Mesenchymal stem cell (in vitro differentiated cells and primary cell): ENCODE measurements at regions not wholly inside any gene's neighbourhood (a gene's known extent, or its start where the extent isn't known, plus 50 kb on each side); places are given as distances from the start of the nearest gene placed in this dataset.

ENCODE experiments used
- DNase-seq: peaks from one replicate; pipeline ENCODE4 v3.0.0-alpha.2; 2013
- H2AFZ ChIP-seq: one replicate; pipeline ENCODE4 v1.6.1; 2013; ENCODE audit warnings: low read depth, mild to moderate bottlenecking, control low read depth, inconsistent platforms, low read length, moderate library complexity
- H2AK5ac ChIP-seq: 2 replicates; pipeline ENCODE4 v1.6.1; 2013; ENCODE audit warnings: low read length, moderate library complexity, mild to moderate bottlenecking, inconsistent platforms; ENCODE audit not compliant: severe bottlenecking
- H2BK120ac ChIP-seq: one replicate; pipeline ENCODE4 v1.6.1; 2013; ENCODE audit warnings: low read depth, mild to moderate bottlenecking, inconsistent platforms, low read length, moderate library complexity
- H2BK12ac ChIP-seq, 2 experiments: one replicate each; pipeline ENCODE4 v1.6.1; 2013; ENCODE audit warnings: inconsistent platforms in 2 of 2, low read length in 2 of 2, mild to moderate bottlenecking in 2 of 2, moderate library complexity in 2 of 2, control low read depth in 1 of 2
- H2BK15ac ChIP-seq: one replicate; pipeline ENCODE4 v1.6.1; 2013; ENCODE audit warnings: mild to moderate bottlenecking, low read depth, inconsistent platforms; ENCODE audit not compliant: poor library complexity, severe bottlenecking
- H2BK5ac ChIP-seq: 2 replicates; pipeline ENCODE4 v1.6.1; 2013; ENCODE audit warnings: low read depth, mild to moderate bottlenecking, low read length, control low read depth, inconsistent platforms; ENCODE audit not compliant: poor library complexity, severe bottlenecking
- H3K14ac ChIP-seq, 2 experiments: one replicate each; pipeline ENCODE4 v1.6.1; 2013; ENCODE audit warnings: inconsistent platforms in 2 of 2, low read length in 2 of 2, control low read depth in 1 of 2, mild to moderate bottlenecking in 1 of 2, moderate library complexity in 1 of 2
- H3K18ac ChIP-seq, 2 experiments: one replicate each; pipeline ENCODE4 v1.6.1; 2013; ENCODE audit warnings: inconsistent platforms in 2 of 2, low read length in 2 of 2, control low read depth in 1 of 2, low read depth in 1 of 2, mild to moderate bottlenecking in 1 of 2
- H3K23ac ChIP-seq, 2 experiments: one replicate each; pipeline ENCODE4 v1.6.1; 2013; ENCODE audit warnings: inconsistent platforms in 2 of 2, low read length in 2 of 2, mild to moderate bottlenecking in 2 of 2, moderate library complexity in 2 of 2, control low read depth in 1 of 2
- H3K27ac ChIP-seq: 2 replicates; pipeline ENCODE4 v1.5.1; 2013; ENCODE audit warnings: mild to moderate bottlenecking, moderate library complexity, low read length, control low read depth, inconsistent platforms; ENCODE audit not compliant: poor library complexity, severe bottlenecking
- H3K27me3 ChIP-seq, 2 experiments: 2 replicates each; pipeline versions ENCODE4 v1.6.1 to v1.7.0; 2013; ENCODE audit warnings: low read length in 2 of 2, mild to moderate bottlenecking in 2 of 2, moderate library complexity in 2 of 2, control low read depth in 1 of 2, inconsistent platforms in 1 of 2; ENCODE audit not compliant: control insufficient read depth in 1 of 2, insufficient read depth in 1 of 2
- H3K36me3 ChIP-seq, 2 experiments: 2 replicates each; pipeline versions ENCODE4 v1.6.1 to v1.7.0; 2013; ENCODE audit warnings: low read length in 2 of 2, control low read depth in 1 of 2, inconsistent platforms in 1 of 2, low read depth in 1 of 2, mild to moderate bottlenecking in 1 of 2; ENCODE audit not compliant: insufficient read depth in 2 of 2, control insufficient read depth in 1 of 2
- H3K4ac ChIP-seq, 2 experiments: one replicate each; pipeline ENCODE4 v1.6.1; 2013; ENCODE audit warnings: inconsistent platforms in 2 of 2, low read length in 2 of 2, mild to moderate bottlenecking in 2 of 2, moderate library complexity in 2 of 2, control low read depth in 1 of 2, low read depth in 1 of 2
- H3K4me1 ChIP-seq: 2 replicates; pipeline ENCODE4 v1.6.1; 2013; ENCODE audit warnings: low read depth, low read length, control low read depth; ENCODE audit not compliant: control insufficient read depth, insufficient read depth
- H3K4me2 ChIP-seq: 2 replicates; pipeline ENCODE4 v1.6.1; 2013; ENCODE audit warnings: low read length, mild to moderate bottlenecking, inconsistent platforms; ENCODE audit not compliant: poor library complexity, severe bottlenecking
- H3K4me3 ChIP-seq, 2 experiments: 2 replicates each; pipeline versions ENCODE4 v1.5.1 to v1.7.0; 2013; ENCODE audit warnings: low read length in 2 of 2, mild to moderate bottlenecking in 2 of 2, control low read depth in 1 of 2, low read depth in 1 of 2; ENCODE audit not compliant: insufficient read depth in 1 of 2
- H3K79me1 ChIP-seq: replicated peaks from 2 replicates; pipeline ENCODE4 v1.6.1; 2013; ENCODE audit warnings: mild to moderate bottlenecking, control low read depth, low read length, inconsistent platforms; ENCODE audit not compliant: poor library complexity, severe bottlenecking
- H3K9ac ChIP-seq: 2 replicates; pipeline ENCODE4 v1.7.0; 2013; ENCODE audit warnings: mild to moderate bottlenecking, low read length, moderate library complexity
- H3K9me3 ChIP-seq: 2 replicates; pipeline ENCODE4 v1.7.0; 2013; ENCODE audit warnings: mild to moderate bottlenecking, low read length; ENCODE audit not compliant: control insufficient read depth
- H4K8ac ChIP-seq: one replicate; pipeline ENCODE4 v1.6.1; 2013; ENCODE audit warnings: inconsistent platforms, mild to moderate bottlenecking, low read length, moderate library complexity
- H4K91ac ChIP-seq: one replicate; pipeline ENCODE4 v1.6.1; 2013; ENCODE audit warnings: mild to moderate bottlenecking, low read length, inconsistent platforms
- whole genome bisulfite sequencing: methylation state at CpG from one replicate; pipeline ENCODE4 v1.1.7; 2013; ENCODE audit warnings: mixed read lengths; 5-methylcytosine and 5-hydroxymethylcytosine counted together

DNA sequence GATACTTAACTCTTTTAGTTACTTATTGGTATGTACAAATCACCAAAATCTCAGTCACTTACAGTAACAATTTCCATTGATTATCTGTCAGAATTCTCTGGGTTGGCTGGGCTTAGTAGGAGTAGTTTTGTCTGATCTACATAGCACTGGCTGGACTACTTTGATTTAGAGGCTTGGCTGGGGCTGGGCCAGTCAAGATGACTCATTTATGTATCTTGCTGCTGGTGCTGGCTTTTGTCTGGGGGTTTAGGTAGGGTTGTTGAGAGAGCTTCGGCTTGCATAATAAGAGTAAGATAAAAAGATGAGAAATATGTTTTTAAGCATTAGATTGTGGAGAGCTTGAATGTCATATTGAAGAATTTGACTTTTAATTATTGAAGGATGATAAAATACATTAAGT is 1093.7 kb downstream of the SLC6A15 start:
- H3K4me3 ChIP-seq = no peak overlapping the region
- H2BK5ac ChIP-seq = no peak overlapping the region
- H3K27me3 ChIP-seq = no peaks in the 10 kb centered on the region
- H4K91ac ChIP-seq = no peak overlapping the region
- no peak overlapping the region for H2BK12ac ChIP-seq
- H3K18ac ChIP-seq = no peak overlapping the region
- no peak overlapping the region for H3K23ac ChIP-seq
- no peak overlapping the region for H3K9ac ChIP-seq
- H2AFZ ChIP-seq = no peak overlapping the region
- WGBS = 72% methylated on average over 1 of the region's 1 CpG
- no peaks in the 10 kb centered on the region for H3K9me3 ChIP-seq
- no peak overlapping the region for H2BK15ac ChIP-seq
- H3K4me2 ChIP-seq = no peak overlapping the region
- DNase-seq = peak; percentile 49
- H3K4me1 ChIP-seq = peaks cover 4% of the 10 kb centered on the region
- no peak overlapping the region for H3K4ac ChIP-seq
- no peak overlapping the region for H2BK120ac ChIP-seq
- H3K27ac ChIP-seq = no peak overlapping the region
- no peak overlapping the region for H3K14ac ChIP-seq
- H3K36me3 ChIP-seq = no peaks in the 10 kb centered on the region
- H4K8ac ChIP-seq = no peak overlapping the region
- H2AK5ac ChIP-seq = no peak overlapping the region
- H3K79me1 ChIP-seq = no peaks in the 10 kb centered on the region

DNA sequence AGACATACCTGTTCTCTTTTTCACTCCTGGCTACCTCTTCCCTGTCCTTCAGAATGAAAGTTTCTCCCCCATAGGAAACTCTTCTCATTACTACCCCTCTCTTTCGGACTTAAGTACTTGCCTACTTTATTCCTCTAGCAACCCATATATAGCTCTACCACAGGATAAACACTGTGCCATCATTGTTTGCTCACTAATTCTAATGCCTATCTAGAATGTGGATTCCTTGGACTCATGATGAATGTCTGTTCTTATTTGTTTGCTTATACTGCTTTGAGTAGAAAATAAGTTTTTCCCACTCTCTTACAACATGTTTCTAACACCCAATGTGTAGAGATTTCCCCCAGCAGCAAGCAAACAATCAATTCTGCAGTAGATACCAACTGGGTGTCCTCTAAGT is 1094.9 kb downstream of the SLC6A15 start:
- H3K36me3 ChIP-seq = no peaks in the 10 kb centered on the region
- no peaks in the 10 kb centered on the region for H3K9me3 ChIP-seq
- H3K79me1 ChIP-seq = no peaks in the 10 kb centered on the region
- no peak overlapping the region for H3K27ac ChIP-seq
- no peak overlapping the region for H4K8ac ChIP-seq
- H3K23ac ChIP-seq = no peak overlapping the region
- no peak overlapping the region for H3K14ac ChIP-seq
- H3K4me1 ChIP-seq = no peaks in the 10 kb centered on the region
- H2AFZ ChIP-seq = no peak overlapping the region
- WGBS = 100% methylated on average over 1 of the region's 1 CpG
- H3K9ac ChIP-seq = no peak overlapping the region
- no peak overlapping the region for H2BK12ac ChIP-seq
- no peak overlapping the region for H4K91ac ChIP-seq
- no peak overlapping the region for H3K18ac ChIP-seq
- H3K4me2 ChIP-seq = no peak overlapping the region
- H2BK15ac ChIP-seq = no peak overlapping the region
- no peak overlapping the region for H3K4ac ChIP-seq
- no peaks in the 10 kb centered on the region for H3K27me3 ChIP-seq
- no peak overlapping the region for H2BK5ac ChIP-seq
- no peak overlapping the region for H2BK120ac ChIP-seq
- no peak for DNase-seq
- no peak overlapping the region for H2AK5ac ChIP-seq
- no peak overlapping the region for H3K4me3 ChIP-seq

DNA sequence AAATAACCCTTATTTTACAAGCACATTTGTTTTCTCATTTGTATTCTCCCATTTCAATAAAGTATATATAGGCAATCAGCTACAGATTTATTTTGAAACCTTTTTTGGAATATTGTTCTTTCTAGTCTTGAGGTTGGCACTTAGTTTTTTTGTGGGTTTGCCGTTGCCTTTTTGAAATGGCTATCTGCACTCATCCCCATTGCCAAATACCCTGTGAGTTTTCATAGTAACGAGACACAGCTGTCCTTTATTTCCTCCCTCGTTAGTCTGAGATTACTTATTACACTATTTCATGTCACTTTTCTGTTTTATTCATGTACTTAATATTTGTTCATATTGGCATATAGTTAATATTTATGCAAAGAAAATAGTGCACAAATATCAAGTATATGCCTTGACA is 1104.0 kb downstream of the SLC6A15 start:
- no peak overlapping the region for H3K18ac ChIP-seq
- no peak overlapping the region for H3K4me2 ChIP-seq
- no peak overlapping the region for H4K91ac ChIP-seq
- H3K27me3 ChIP-seq = no peaks in the 10 kb centered on the region
- no peak for DNase-seq
- no peak overlapping the region for H2BK12ac ChIP-seq
- H3K4me3 ChIP-seq = no peak overlapping the region
- no peak overlapping the region for H3K14ac ChIP-seq
- H2AK5ac ChIP-seq = no peak overlapping the region
- no peaks in the 10 kb centered on the region for H3K79me1 ChIP-seq
- H2AFZ ChIP-seq = no peak overlapping the region
- no peaks in the 10 kb centered on the region for H3K4me1 ChIP-seq
- no peaks in the 10 kb centered on the region for H3K36me3 ChIP-seq
- WGBS = 92% methylated on average over 1 of the region's 3 CpGs
- no peak overlapping the region for H3K4ac ChIP-seq
- no peak overlapping the region for H4K8ac ChIP-seq
- H2BK120ac ChIP-seq = no peak overlapping the region
- H3K9me3 ChIP-seq = no peaks in the 10 kb centered on the region
- no peak overlapping the region for H3K23ac ChIP-seq
- no peak overlapping the region for H2BK15ac ChIP-seq
- no peak overlapping the region for H2BK5ac ChIP-seq
- H3K9ac ChIP-seq = no peak overlapping the region
- H3K27ac ChIP-seq = no peak overlapping the region

DNA sequence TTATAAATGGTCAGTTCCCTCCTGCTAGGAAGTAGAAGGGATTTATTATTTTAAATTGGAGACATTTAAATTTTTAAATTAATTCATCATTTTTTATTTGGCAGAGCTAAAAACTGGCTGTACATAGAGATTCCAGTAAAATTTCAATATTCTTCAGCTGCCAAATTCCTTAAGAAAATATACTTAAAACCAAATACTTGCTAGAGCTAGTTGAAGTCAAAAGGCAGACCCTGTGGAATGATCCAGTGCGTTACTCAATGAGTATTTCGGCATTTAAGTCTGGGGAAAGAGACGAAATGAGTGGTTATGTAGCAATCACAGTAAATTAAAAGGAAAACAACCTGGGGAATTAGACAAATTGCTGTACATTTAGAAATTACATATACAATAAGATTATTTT is 1104.7 kb downstream of the SLC6A15 start:
- Histone ChIP-seq H3K36me3 (no peaks in the 10 kb centered on the region), H3K4me3 (no peak overlapping the region), H3K9ac (no peak overlapping the region), H2BK120ac (no peak overlapping the region), H3K18ac (no peak overlapping the region), H2BK12ac (no peak overlapping the region), H2BK5ac (no peak overlapping the region), H3K79me1 (no peaks in the 10 kb centered on the region), H2AK5ac (no peak overlapping the region), H3K4me2 (no peak overlapping the region), H3K4ac (no peak overlapping the region), H3K27me3 (no peaks in the 10 kb centered on the region), H2BK15ac (no peak overlapping the region), H4K91ac (no peak overlapping the region), H3K9me3 (no peaks in the 10 kb centered on the region), H3K23ac (no peak overlapping the region), H2AFZ (no peak overlapping the region), H3K14ac (no peak overlapping the region), H3K27ac (no peak overlapping the region), H4K8ac (no peak overlapping the region), H3K4me1 (no peaks in the 10 kb centered on the region)
- WGBS = 100% methylated on average over 2 of the region's 3 CpGs
- DNase-seq = no peak
